Neural cell (in vitro differentiated cells): ENCODE measurements at regions not wholly inside any gene's neighbourhood (a gene's known extent, or its start where the extent isn't known, plus 50 kb on each side); places are given as distances from the start of the nearest gene placed in this dataset.
"Not testable (repeated sequence)": the region's sequence is repeated elsewhere in the genome, so short reads cannot be mapped to it uniquely, and the experiment has no call there.

Experiments
- H2AFZ ChIP-seq: fragments of 200-600, 300-800 bp; sonication (generic), shearing (Covaris generic); 2 replicates; pipeline ENCODE4 v1.6.0; 2014; ENCODE audit warnings: low read depth, mild to moderate bottlenecking, antibody characterized with exemption, low read length, moderate library complexity
- H3F3A ChIP-seq: fragments of 200-600 bp; shearing (Covaris generic); 2 replicates; pipeline ENCODE4 v1.6.1; 2016; ENCODE audit warnings: mild to moderate bottlenecking, moderate library complexity, mixed read lengths, antibody characterized with exemption, low read length; ENCODE audit not compliant: insufficient read depth, poor library complexity, severe bottlenecking
- H3K27ac ChIP-seq: fragments of 200-600, 300-800 bp; sonication (generic), shearing (Covaris generic); 2 replicates; pipeline ENCODE4 v1.5.1; 2014; ENCODE audit warnings: mild to moderate bottlenecking, low read length, moderate library complexity
- H3K27me3 ChIP-seq: fragments of 300-800, 200-600 bp; sonication (generic), shearing (Covaris generic); 2 replicates; pipeline ENCODE4 v1.6.0; 2014; ENCODE audit warnings: mild to moderate bottlenecking, low read depth, low read length, moderate library complexity; ENCODE audit not compliant: insufficient read depth
- H3K36me3 ChIP-seq: fragments of 300-800, 200-600 bp; sonication (generic), shearing (Covaris generic); 2 replicates; pipeline ENCODE4 v1.5.1; 2014; ENCODE audit warnings: mild to moderate bottlenecking, antibody characterized with exemption, low read length, moderate library complexity; ENCODE audit not compliant: insufficient read depth
- H3K4me2 ChIP-seq: fragments of 300-800, 200-600 bp; sonication (generic), shearing (Covaris generic); 2 replicates; pipeline ENCODE4 v1.6.0; 2014; ENCODE audit warnings: mild to moderate bottlenecking, low read length
- H3K4me3 ChIP-seq: fragments of 300-800, 200-600 bp; sonication (generic), shearing (Covaris generic); 2 replicates; pipeline ENCODE4 v1.5.1; 2014; ENCODE audit warnings: mild to moderate bottlenecking, low read length, moderate library complexity
- H3K79me2 ChIP-seq: fragments of 200-600 bp; shearing (Covaris generic); replicated peaks from 2 replicates; pipeline ENCODE4 v1.6.0; 2014; ENCODE audit warnings: mild to moderate bottlenecking, low read length, moderate library complexity; ENCODE audit not compliant: insufficient read depth
- H3K9ac ChIP-seq: fragments of 300-800, 200-600 bp; sonication (generic), shearing (Covaris generic); 2 replicates; pipeline ENCODE4 v1.6.1; 2016; ENCODE audit warnings: mild to moderate bottlenecking, low read length, mixed read lengths
- H3K9me2 ChIP-seq: fragments of 200-600 bp; shearing (Covaris generic); 2 replicates; pipeline ENCODE4 v1.6.1; 2016; ENCODE audit warnings: mild to moderate bottlenecking, low read length, mixed read lengths; ENCODE audit not compliant: insufficient read depth
- H3K9me3 ChIP-seq: fragments of 200-600, 300-800 bp; sonication (generic), shearing (Covaris generic); 2 replicates; pipeline ENCODE4 v1.6.1; 2016; ENCODE audit warnings: mild to moderate bottlenecking, mixed run types, low read length, moderate library complexity, mixed read lengths
- H4K20me1 ChIP-seq: fragments of 200-600 bp; shearing (Covaris generic); 2 replicates; pipeline ENCODE4 v1.6.1; 2016; ENCODE audit warnings: mild to moderate bottlenecking, mixed run types; ENCODE audit not compliant: insufficient read depth
- CTCF ChIP-seq: fragments of 450-650 bp; IDR thresholded peaks from 2 replicates; pipeline ENCODE4 v1.5.1; 2014; ENCODE audit warnings: antibody characterized with exemption, mild to moderate bottlenecking, moderate library complexity; ENCODE audit not compliant: poor library complexity, severe bottlenecking
- EP300 ChIP-seq: fragments of 450-650 bp; conservative IDR thresholded peaks from 2 replicates; pipeline ENCODE4 v1.6.1; 2014; ENCODE audit warnings: antibody characterized with exemption, mild to moderate bottlenecking, moderate library complexity; ENCODE audit not compliant: poor library complexity, severe bottlenecking
- EZH2 ChIP-seq: fragments of 200-600, 300-800 bp; shearing (Covaris generic), sonication (generic); IDR thresholded peaks from 2 replicates; pipeline ENCODE4 v1.6.1; 2014; ENCODE audit warnings: antibody characterized with exemption, low read length, borderline replicate concordance, mild to moderate bottlenecking; ENCODE audit not compliant: insufficient read depth, poor library complexity, severe bottlenecking
- MXI1 ChIP-seq: fragments of 450-650 bp; conservative IDR thresholded peaks from 2 replicates; pipeline ENCODE4 v1.6.1; 2014; ENCODE audit warnings: antibody characterized with exemption, mild to moderate bottlenecking; ENCODE audit not compliant: poor library complexity, severe bottlenecking
- POLR2AphosphoS5 ChIP-seq: IDR thresholded peaks from 2 replicates; pipeline ENCODE4 v1.6.1; 2012
- RAD21 ChIP-seq: fragments of 450-650 bp; conservative IDR thresholded peaks from 2 replicates; pipeline ENCODE4 v1.6.1; 2014; ENCODE audit warnings: antibody characterized with exemption, mild to moderate bottlenecking, moderate library complexity
- REST ChIP-seq: IDR thresholded peaks from 2 replicates; pipeline ENCODE4 v1.6.1; 2012; ENCODE audit warnings: borderline replicate concordance
- SMC3 ChIP-seq: fragments of 450-650 bp; conservative IDR thresholded peaks from 2 replicates; pipeline ENCODE4 v1.6.1; 2014; ENCODE audit warnings: antibody characterized with exemption, mild to moderate bottlenecking, moderate library complexity; ENCODE audit not compliant: poor library complexity
- TAF1 ChIP-seq: IDR thresholded peaks from 2 replicates; pipeline ENCODE4 v1.6.1; 2012; ENCODE audit warnings: low read depth

DNA sequence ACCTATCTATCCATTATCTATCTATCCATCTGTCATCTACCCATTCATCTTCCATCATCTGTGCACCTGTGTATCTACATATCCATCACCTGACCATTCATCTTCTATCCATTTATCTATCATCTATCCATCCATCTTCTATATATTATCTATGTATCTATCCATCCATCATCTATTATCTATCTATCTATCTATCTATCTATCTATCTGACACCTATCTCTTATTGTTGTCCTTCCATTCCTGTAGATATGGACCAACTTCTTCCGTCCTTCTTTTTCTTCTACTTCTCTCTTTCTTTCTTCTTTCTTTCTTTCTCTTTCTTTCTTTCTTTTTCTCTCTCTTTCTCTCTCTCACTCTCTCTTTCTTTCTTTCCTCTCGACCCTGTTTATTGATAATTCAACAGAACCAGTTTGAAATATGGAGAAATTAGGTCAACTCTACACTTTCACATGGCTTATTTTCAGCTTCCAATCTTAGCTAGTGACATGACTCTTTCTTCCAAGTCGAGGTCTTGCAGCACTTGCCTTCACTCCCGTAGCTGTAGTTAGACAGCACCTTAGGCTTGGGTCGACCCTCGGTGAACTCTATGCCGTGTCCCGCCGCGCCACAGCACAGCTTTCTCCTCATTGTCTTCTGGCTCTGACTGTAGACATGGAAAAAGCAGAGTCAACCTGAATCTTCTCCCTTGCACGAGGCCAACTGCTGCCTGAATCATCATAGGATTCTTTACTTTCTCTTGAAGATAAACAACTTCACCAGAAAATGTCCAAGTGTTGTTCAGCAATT lies 110.4 kb upstream of the EXOC2 start:
- no peaks in the 10 kb centered on the region for H3K9me3 ChIP-seq
- H3K4me2 ChIP-seq, result no peak overlapping the region
- H3K79me2 ChIP-seq, result no peaks in the 10 kb centered on the region
- no peak for TF ChIP-seq CTCF
- TF ChIP-seq REST, result no peak
- no peak for TF ChIP-seq TAF1
- no peak for TF ChIP-seq POLR2AphosphoS5
- no peak for TF ChIP-seq MXI1
- TF ChIP-seq EP300, result no peak
- no peak for TF ChIP-seq EZH2
- no peaks in the 10 kb centered on the region for H3K36me3 ChIP-seq
- H3K27ac ChIP-seq, result no peak overlapping the region
- no peak overlapping the region for H3K4me3 ChIP-seq
- H3K9ac ChIP-seq, result no peak overlapping the region
- no peak overlapping the region for H2AFZ ChIP-seq
- no peaks in the 10 kb centered on the region for H4K20me1 ChIP-seq
- H3K9me2 ChIP-seq, result no peaks in the 10 kb centered on the region
- no peaks in the 10 kb centered on the region for H3K27me3 ChIP-seq
- no peaks in the 10 kb centered on the region for H3F3A ChIP-seq

- H3K9ac ChIP-seq, result no peak overlapping the region
- no peak overlapping the region for H3K4me2 ChIP-seq
- TF ChIP-seq SMC3, result no peak
- no peak for TF ChIP-seq REST
- TF ChIP-seq POLR2AphosphoS5, result no peak
- TF ChIP-seq TAF1, result no peak
- TF ChIP-seq CTCF, result no peak
- no peak for TF ChIP-seq MXI1
- no peak for TF ChIP-seq RAD21
- no peak for TF ChIP-seq EP300
- no peak for TF ChIP-seq EZH2
- no peaks in the 10 kb centered on the region for H3K79me2 ChIP-seq
- no peaks in the 10 kb centered on the region for H3K9me2 ChIP-seq
- H3K4me3 ChIP-seq, result no peak overlapping the region
- H3K9me3 ChIP-seq, result no peaks in the 10 kb centered on the region
- no peaks in the 10 kb centered on the region for H3K36me3 ChIP-seq
- H3K27me3 ChIP-seq, result no peaks in the 10 kb centered on the region
- H2AFZ ChIP-seq, result no peak overlapping the region
- no peaks in the 10 kb centered on the region for H3F3A ChIP-seq
- H4K20me1 ChIP-seq, result no peaks in the 10 kb centered on the region
- H3K27ac ChIP-seq, result no peak overlapping the region
Measured at GRCh38 chr6:802701-803100, 109.8 kb upstream of the EXOC2 start.

GRCh38 chr6:802223-802622 lies 109.3 kb upstream of the EXOC2 start:
- not testable (repeated sequence) for H3K79me2 ChIP-seq, H2AFZ ChIP-seq, H3K27me3 ChIP-seq, H3K4me2 ChIP-seq, H4K20me1 ChIP-seq, H3K9me2 ChIP-seq, H3K27ac ChIP-seq, H3K9me3 ChIP-seq, H3F3A ChIP-seq, H3K4me3 ChIP-seq, H3K36me3 ChIP-seq, H3K9ac ChIP-seq
